IMR-90 (cell line): ENCODE measurements at regions not wholly inside any gene's neighbourhood (a gene's known extent, or its start where the extent isn't known, plus 50 kb on each side); places are given as distances from the start of the nearest gene placed in this dataset.

ENCODE experiments used
- ATAC-seq: fragments of 200-7000 bp; cut with Tn5 transposase; 2 replicates; pipeline ENCODE4 v1.9.1; 2020; ENCODE audit warnings: low read depth, mild to moderate bottlenecking, moderate library complexity
- BruUV-seq: library from RNA; stranded (reverse); fragments of 400-500 nt; replicated peaks from 2 replicates; lab custom pipeline; 2021; lab: Mats Ljungman, UMichigan
- CTCF ChIA-PET: fragments of 300-600 bp; formaldehyde crosslinking; extraction: SDS; loops from one replicate; lab custom pipeline; 2021; ENCODE audit warnings: antibody characterized with exemption; lab: Yijun Ruan, JAX
- POLR2A ChIA-PET: fragments of 300-600 bp; sonication (Branson Sonifier 250); formaldehyde crosslinking; loops from one replicate; lab custom pipeline; 2022; ENCODE audit warnings: antibody characterized with exemption; ENCODE audit not compliant: unreplicated experiment; lab: Charles Lee
- DNase-seq: peaks from one replicate; pipeline ENCODE4 v3.0.0; 2013
- H2AFZ ChIP-seq: replicated peaks from 2 replicates; pipeline ENCODE3; 2013; ENCODE audit warnings: low read length, mild to moderate bottlenecking; ENCODE audit not compliant: poor library complexity
- H2AK5ac ChIP-seq: 2 replicates; pipeline ENCODE4 v1.6.1; 2013; ENCODE audit warnings: low read depth, low read length, inconsistent platforms
- H2AK9ac ChIP-seq: replicated peaks from 2 replicates; pipeline ENCODE3; 2013; ENCODE audit warnings: mild to moderate bottlenecking, low read depth, low read length, moderate library complexity; ENCODE audit not compliant: poor library complexity
- H2BK120ac ChIP-seq: 2 replicates; pipeline ENCODE4 v1.6.1; 2013; ENCODE audit warnings: low read depth, low read length, inconsistent platforms
- H2BK15ac ChIP-seq: 3 replicates; pipeline ENCODE4 v1.6.1; 2013; ENCODE audit warnings: low read depth, low read length, inconsistent platforms
- H2BK20ac ChIP-seq: 2 replicates; pipeline ENCODE4 v1.6.1; 2013; ENCODE audit warnings: low read depth, mild to moderate bottlenecking, inconsistent platforms, low read length, moderate library complexity
- H2BK5ac ChIP-seq: 2 replicates; pipeline ENCODE4 v1.6.1; 2013; ENCODE audit warnings: mild to moderate bottlenecking, low read depth, low read length, inconsistent platforms; ENCODE audit not compliant: poor library complexity, severe bottlenecking
- H3K14ac ChIP-seq: replicated peaks from 2 replicates; pipeline ENCODE4 v1.6.1; 2013; ENCODE audit warnings: low read depth, low read length, inconsistent platforms
- H3K18ac ChIP-seq: 2 replicates; pipeline ENCODE4 v1.6.1; 2013; ENCODE audit warnings: low read depth, low read length, control low read depth
- H3K23ac ChIP-seq: 2 replicates; pipeline ENCODE4 v1.6.1; 2013; ENCODE audit warnings: low read depth, low read length, inconsistent platforms
- H3K27ac ChIP-seq: 2 replicates; pipeline ENCODE4 v1.5.1; 2013; ENCODE audit warnings: mild to moderate bottlenecking, control low read depth, low read length; ENCODE audit not compliant: insufficient read depth
- H3K27me3 ChIP-seq: 2 replicates; pipeline ENCODE4 v1.6.1; 2013; ENCODE audit warnings: low read length; ENCODE audit not compliant: control insufficient read depth, insufficient read depth
- H3K36me3 ChIP-seq: 2 replicates; pipeline ENCODE4 v1.6.1; 2013; ENCODE audit warnings: low read length, mixed read lengths; ENCODE audit not compliant: control insufficient read depth, insufficient read depth
- H3K4ac ChIP-seq: 2 replicates; pipeline ENCODE4 v1.6.1; 2013; ENCODE audit warnings: low read depth, low read length, inconsistent platforms
- H3K4me1 ChIP-seq: 2 replicates; pipeline ENCODE4 v1.6.1; 2013; ENCODE audit warnings: low read length, mixed read lengths; ENCODE audit not compliant: control insufficient read depth, insufficient read depth
- H3K4me2 ChIP-seq: 2 replicates; pipeline ENCODE4 v1.6.1; 2013; ENCODE audit warnings: low read depth, mild to moderate bottlenecking, control low read depth, low read length, moderate library complexity
- H3K4me3 ChIP-seq: 2 replicates; pipeline ENCODE4 v1.5.1; 2013; ENCODE audit warnings: low read depth, mild to moderate bottlenecking, control low read depth, low read length, moderate library complexity; ENCODE audit not compliant: insufficient read depth
- H3K56ac ChIP-seq: 2 replicates; pipeline ENCODE4 v1.6.1; 2013; ENCODE audit warnings: low read length, inconsistent platforms; ENCODE audit not compliant: insufficient read depth; ENCODE audit errors: extremely low read depth
- H3K79me1 ChIP-seq, 2 experiments: 2 replicates each; pipeline ENCODE4 v1.6.1; 2013; ENCODE audit warnings: low read length in 2 of 2, inconsistent platforms in 1 of 2, low read depth in 1 of 2
- H3K9ac ChIP-seq: 2 replicates; pipeline ENCODE4 v1.6.1; 2013; ENCODE audit warnings: low read depth, low read length, control low read depth
- H3K9me1 ChIP-seq: 2 replicates; pipeline ENCODE4 v1.6.1; 2013; ENCODE audit warnings: low read length, inconsistent platforms; ENCODE audit not compliant: insufficient read depth
- H3K9me3 ChIP-seq: 2 replicates; pipeline ENCODE4 v1.6.1; 2013; ENCODE audit warnings: low read length; ENCODE audit not compliant: control insufficient read depth, insufficient read depth
- H4K20me1 ChIP-seq: 2 replicates; pipeline ENCODE4 v1.6.1; 2013; ENCODE audit warnings: low read length, inconsistent platforms; ENCODE audit not compliant: insufficient read depth
- H4K5ac ChIP-seq: 2 replicates; pipeline ENCODE4 v1.6.1; 2013; ENCODE audit warnings: mild to moderate bottlenecking, low read depth, low read length, control low read depth
- H4K8ac ChIP-seq, 2 experiments: 2 replicates each; pipeline ENCODE4 v1.6.1; 2013; ENCODE audit warnings: low read depth in 2 of 2, low read length in 2 of 2, control low read depth in 1 of 2, inconsistent platforms in 1 of 2
- H4K91ac ChIP-seq: 2 replicates; pipeline ENCODE4 v1.6.1; 2013; ENCODE audit warnings: low read depth, low read length, inconsistent platforms; ENCODE audit not compliant: insufficient read depth
- BHLHE40 ChIP-seq: fragments of 150-350 bp; IDR thresholded peaks from 2 replicates; pipeline ENCODE4 v1.6.1; 2016; ENCODE audit warnings: mild to moderate bottlenecking, low read depth, low read length
- CEBPB ChIP-seq: IDR thresholded peaks from 2 replicates; pipeline ENCODE4 v1.6.1; 2012; ENCODE audit warnings: low read depth, low read length, improper control_type of control experiment
- CHD1 ChIP-seq: IDR thresholded peaks from 2 replicates; pipeline ENCODE4 v1.6.1; 2012; ENCODE audit warnings: low read depth, low read length, improper control_type of control experiment
- FOS ChIP-seq: fragments of 150-350 bp; IDR thresholded peaks from 2 replicates; pipeline ENCODE4 v1.6.1; 2016; ENCODE audit warnings: low read depth, low read length
- MAFK ChIP-seq: IDR thresholded peaks from 2 replicates; pipeline ENCODE4 v1.6.1; 2012; ENCODE audit warnings: low read depth, low read length, improper control_type of control experiment
- MAZ ChIP-seq: IDR thresholded peaks from 2 replicates; pipeline ENCODE4 v1.6.1; 2012; ENCODE audit warnings: low read depth, mild to moderate bottlenecking, low read length, improper control_type of control experiment, moderate library complexity, borderline replicate concordance
- MXI1 ChIP-seq: IDR thresholded peaks from 2 replicates; pipeline ENCODE4 v1.6.1; 2012; ENCODE audit warnings: low read depth, mild to moderate bottlenecking, low read length, moderate library complexity, borderline replicate concordance
- NFE2L2 ChIP-seq: fragments of 150-350 bp; IDR thresholded peaks from 2 replicates; pipeline ENCODE4 v1.6.1; 2016; ENCODE audit warnings: low read depth, mild to moderate bottlenecking, low read length
- POLR2A ChIP-seq: IDR thresholded peaks from 2 replicates; pipeline ENCODE4 v1.6.1; 2012; ENCODE audit warnings: mild to moderate bottlenecking, low read depth, low read length
- RAD21 ChIP-seq: IDR thresholded peaks from 2 replicates; pipeline ENCODE4 v1.6.1; 2012; ENCODE audit warnings: low read length, improper control_type of control experiment
- RCOR1 ChIP-seq: IDR thresholded peaks from 2 replicates; pipeline ENCODE4 v1.6.1; 2012; ENCODE audit warnings: mild to moderate bottlenecking, low read length, improper control_type of control experiment; ENCODE audit not compliant: insufficient replicate concordance
- RFX5 ChIP-seq: IDR thresholded peaks from 2 replicates; pipeline ENCODE4 v1.8.0; 2012; ENCODE audit warnings: low read depth, mild to moderate bottlenecking, low read length, moderate library complexity
- SMC3 ChIP-seq: fragments of 150-350 bp; IDR thresholded peaks from 2 replicates; pipeline ENCODE4 v1.6.1; 2016; ENCODE audit warnings: low read depth, mild to moderate bottlenecking, antibody characterized with exemption, low read length, moderate library complexity
- WGBS, 2 experiments: methylation state at CpG; one replicate each; pipeline versions ENCODE4 v1.1.5 to v1.1.7; 2013; ENCODE audit warnings: missing lambda C conversion rate in 2 of 2; ENCODE audit not compliant: insufficient read length in 1 of 2; ENCODE audit errors: extremely low coverage in 2 of 2; 5-methylcytosine and 5-hydroxymethylcytosine counted together
- dilution Hi-C: fragments of 300-500 bp; cut with HindIII; formaldehyde crosslinking; loops from one replicate; pipeline ENCODE4 v1.14.3; 2018; ENCODE audit warnings: low sequenced_read_pairs; ENCODE audit not compliant: unreplicated experiment
- in situ Hi-C: fragments of 300-500 bp; cut with MboI; formaldehyde crosslinking; loops from 3 replicates; pipeline ENCODE4 v1.14.3; 2019; ENCODE audit warnings: low sequenced_read_pairs, inconsistent platforms, mixed read lengths
- intact Hi-C: fragments of 100-400 bp; cut with micrococcal nuclease; formaldehyde crosslinking; loops from 2 replicates; pipeline ENCODE4 v1.10.0; 2022
- TF ChIP-seq, protein P1 (sequence below): fragments of 150-350 bp; IDR thresholded peaks from 2 replicates; pipeline ENCODE4 v1.6.1; 2017; ENCODE audit warnings: mild to moderate bottlenecking, antibody characterized with exemption, low read length, low read depth
- TF ChIP-seq, protein P2 (sequence below): fragments of 150-350 bp; IDR thresholded peaks from 2 replicates; pipeline ENCODE4 v1.6.1; 2016; ENCODE audit warnings: low read depth, mild to moderate bottlenecking, low read length, moderate library complexity, borderline replicate concordance
- TF ChIP-seq, protein P3 (sequence below): conservative IDR thresholded peaks from 2 replicates; pipeline ENCODE4 v1.5.1; 2012; ENCODE audit warnings: mild to moderate bottlenecking, low read depth, low read length, improper control_type of control experiment

DNA sequence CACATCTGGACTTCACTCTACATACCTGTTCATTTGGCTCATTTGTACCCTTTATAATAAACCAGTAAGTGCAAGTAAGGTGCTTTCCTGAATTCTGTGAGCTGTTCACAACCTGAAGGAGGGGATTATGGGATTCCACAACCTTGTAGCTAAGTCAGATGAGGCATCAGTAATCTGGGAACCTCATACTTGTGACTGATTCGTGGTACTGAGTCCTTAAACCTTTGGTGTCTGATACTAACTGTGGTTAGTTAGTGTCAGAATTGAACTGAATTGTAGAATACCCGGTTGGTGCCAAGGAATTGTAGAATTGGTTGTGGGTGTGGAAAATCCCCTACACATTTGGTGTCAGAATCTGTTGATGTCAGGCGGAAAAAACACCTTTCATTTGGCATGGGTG, 83.4 kb downstream of the TMX1 start:
- Histone ChIP-seq H2BK15ac (no peak overlapping the region), H3K36me3 (no peaks in the 10 kb centered on the region), H3K14ac (no peak overlapping the region), H2BK20ac (peak overlapping the region; percentile 14; the same call in 1 of the 2 replicates), H4K20me1 (no peaks in the 10 kb centered on the region), H2AK5ac (no peak overlapping the region), H3K4me3 (no peak overlapping the region), H2AFZ (no peak overlapping the region), H4K91ac (no peak overlapping the region), H3K4me1 (peaks cover 13% of the 10 kb centered on the region), H4K5ac (no peak overlapping the region), H3K4me2 (no peak overlapping the region), H3K79me1 (no peaks in the 10 kb centered on the region), H3K9ac (no peak overlapping the region), H2AK9ac (no peak overlapping the region), H3K56ac (no peak overlapping the region), H3K9me1 (peaks cover 4% of the 10 kb centered on the region), H3K4ac (no peak overlapping the region), H3K23ac (no peak overlapping the region), H4K8ac (no peak overlapping the region), H3K27me3 (no peaks in the 10 kb centered on the region), H2BK120ac (0 out of 2 replicates have a peak overlapping the region, but pooled peaks have one; percentile 2), H3K27ac (no peak overlapping the region), H3K9me3 (no peaks in the 10 kb centered on the region), H2BK5ac (no peak overlapping the region), H3K18ac (peak overlapping the region; percentile 7; the same call in 1 of the 2 replicates)
- ChIA-PET CTCF (no interaction called here), POLR2A (no interaction called here)
- intact Hi-C loops (no loop called here), dilution Hi-C loops (no loop called here), in situ Hi-C loops (no loop called here)
- DNase-seq, result no peak
- no peak for TF ChIP-seq RAD21
- TF ChIP-seq, protein P1, sequence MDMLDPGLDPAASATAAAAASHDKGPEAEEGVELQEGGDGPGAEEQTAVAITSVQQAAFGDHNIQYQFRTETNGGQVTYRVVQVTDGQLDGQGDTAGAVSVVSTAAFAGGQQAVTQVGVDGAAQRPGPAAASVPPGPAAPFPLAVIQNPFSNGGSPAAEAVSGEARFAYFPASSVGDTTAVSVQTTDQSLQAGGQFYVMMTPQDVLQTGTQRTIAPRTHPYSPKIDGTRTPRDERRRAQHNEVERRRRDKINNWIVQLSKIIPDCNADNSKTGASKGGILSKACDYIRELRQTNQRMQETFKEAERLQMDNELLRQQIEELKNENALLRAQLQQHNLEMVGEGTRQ, result no peak
- no peak for TF ChIP-seq MXI1
- TF ChIP-seq FOS, result no peak
- TF ChIP-seq NFE2L2, result no peak
- no peak for TF ChIP-seq RFX5
- no peak for TF ChIP-seq CHD1
- TF ChIP-seq MAZ, result no peak
- TF ChIP-seq RCOR1, result no peak
- TF ChIP-seq BHLHE40, result no peak
- no peak for TF ChIP-seq POLR2A
- TF ChIP-seq, protein P2, sequence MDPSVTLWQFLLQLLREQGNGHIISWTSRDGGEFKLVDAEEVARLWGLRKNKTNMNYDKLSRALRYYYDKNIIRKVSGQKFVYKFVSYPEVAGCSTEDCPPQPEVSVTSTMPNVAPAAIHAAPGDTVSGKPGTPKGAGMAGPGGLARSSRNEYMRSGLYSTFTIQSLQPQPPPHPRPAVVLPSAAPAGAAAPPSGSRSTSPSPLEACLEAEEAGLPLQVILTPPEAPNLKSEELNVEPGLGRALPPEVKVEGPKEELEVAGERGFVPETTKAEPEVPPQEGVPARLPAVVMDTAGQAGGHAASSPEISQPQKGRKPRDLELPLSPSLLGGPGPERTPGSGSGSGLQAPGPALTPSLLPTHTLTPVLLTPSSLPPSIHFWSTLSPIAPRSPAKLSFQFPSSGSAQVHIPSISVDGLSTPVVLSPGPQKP, result no peak
- no peak for TF ChIP-seq SMC3
- TF ChIP-seq, protein P3, sequence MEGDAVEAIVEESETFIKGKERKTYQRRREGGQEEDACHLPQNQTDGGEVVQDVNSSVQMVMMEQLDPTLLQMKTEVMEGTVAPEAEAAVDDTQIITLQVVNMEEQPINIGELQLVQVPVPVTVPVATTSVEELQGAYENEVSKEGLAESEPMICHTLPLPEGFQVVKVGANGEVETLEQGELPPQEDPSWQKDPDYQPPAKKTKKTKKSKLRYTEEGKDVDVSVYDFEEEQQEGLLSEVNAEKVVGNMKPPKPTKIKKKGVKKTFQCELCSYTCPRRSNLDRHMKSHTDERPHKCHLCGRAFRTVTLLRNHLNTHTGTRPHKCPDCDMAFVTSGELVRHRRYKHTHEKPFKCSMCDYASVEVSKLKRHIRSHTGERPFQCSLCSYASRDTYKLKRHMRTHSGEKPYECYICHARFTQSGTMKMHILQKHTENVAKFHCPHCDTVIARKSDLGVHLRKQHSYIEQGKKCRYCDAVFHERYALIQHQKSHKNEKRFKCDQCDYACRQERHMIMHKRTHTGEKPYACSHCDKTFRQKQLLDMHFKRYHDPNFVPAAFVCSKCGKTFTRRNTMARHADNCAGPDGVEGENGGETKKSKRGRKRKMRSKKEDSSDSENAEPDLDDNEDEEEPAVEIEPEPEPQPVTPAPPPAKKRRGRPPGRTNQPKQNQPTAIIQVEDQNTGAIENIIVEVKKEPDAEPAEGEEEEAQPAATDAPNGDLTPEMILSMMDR, result no peak
- TF ChIP-seq CEBPB, result no peak
- no peak for TF ChIP-seq MAFK
- WGBS, 2 experiments, result 86% methylated on average over 1 of the region's 3 CpGs; no CpG with 5 or more reads in 1 of the 2 experiments
- BruUV-seq, result no TSS peak
- no peak for ATAC-seq
